Keratinocyte (primary cell): ENCODE measurements at regions not wholly inside any gene's neighbourhood (a gene's known extent, or its start where the extent isn't known, plus 50 kb on each side); places are given as distances from the start of the nearest gene placed in this dataset.

Source experiments
- DNase-seq: peaks from one replicate; pipeline ENCODE4 v3.0.0-alpha.2; 2011; ENCODE audit warnings: low read depth, missing footprints, low spot score
- FAIRE-seq: peaks from 2 replicates; lab custom pipeline; 2011; peaks lifted over from hg19 to GRCh38; lab: Jason Lieb, UNC
- H2AFZ ChIP-seq: 2 replicates; pipeline ENCODE4 v1.6.0; 2012; ENCODE audit warnings: low read length, control low read depth, inconsistent platforms; ENCODE audit not compliant: control insufficient read depth
- H3K27ac ChIP-seq: 2 replicates; pipeline ENCODE4 v1.5.1; 2011; ENCODE audit warnings: low read length; ENCODE audit not compliant: control insufficient read depth, insufficient read depth
- H3K27me3 ChIP-seq: 3 replicates; pipeline ENCODE4 v1.6.0; 2011; ENCODE audit warnings: low read length; ENCODE audit not compliant: control insufficient read depth, insufficient read depth; ENCODE audit errors: extremely low read depth
- H3K36me3 ChIP-seq, 2 experiments: 2 replicates in 1 of 2; 3 replicates in 1 of 2; pipeline ENCODE4 v1.5.1; 2011; ENCODE audit warnings: low read length in 2 of 2, mild to moderate bottlenecking in 1 of 2; ENCODE audit not compliant: control insufficient read depth in 2 of 2, insufficient read depth in 2 of 2; ENCODE audit errors: extremely low read depth in 1 of 2
- H3K4me1 ChIP-seq: 3 replicates; pipeline ENCODE4 v1.5.1; 2011; ENCODE audit warnings: low read length; ENCODE audit not compliant: control insufficient read depth, insufficient read depth; ENCODE audit errors: extremely low read depth
- H3K4me2 ChIP-seq: 3 replicates; pipeline ENCODE4 v1.6.0; 2011; ENCODE audit warnings: low read depth, low read length; ENCODE audit not compliant: control insufficient read depth, insufficient read depth; ENCODE audit errors: extremely low read depth
- H3K4me3 ChIP-seq, 3 experiments: fragments of 200-600 bp in 1 of 3; sonication (generic) in 1 of 3; 2 replicates in 2 of 3; 3 replicates in 1 of 3; pipeline ENCODE4 v1.5.1; 2011 to 2016; ENCODE audit warnings: low read length in 3 of 3, mild to moderate bottlenecking in 3 of 3, control low read depth in 2 of 3, inconsistent platforms in 1 of 3, low read depth in 1 of 3, mixed read lengths in 1 of 3, mixed run types in 1 of 3, moderate library complexity in 1 of 3; ENCODE audit not compliant: control insufficient read depth in 2 of 3, insufficient read depth in 2 of 3; ENCODE audit errors: extremely low read depth in 1 of 3
- H3K79me2 ChIP-seq: 2 replicates; pipeline ENCODE4 v1.6.0; 2012; ENCODE audit warnings: low read length; ENCODE audit not compliant: control insufficient read depth, insufficient read depth
- H3K9ac ChIP-seq: 3 replicates; pipeline ENCODE4 v1.6.0; 2011; ENCODE audit warnings: low read length; ENCODE audit not compliant: control insufficient read depth, insufficient read depth; ENCODE audit errors: extremely low read depth
- H3K9me1 ChIP-seq: 3 replicates; pipeline ENCODE4 v1.6.0; 2011; ENCODE audit warnings: low read length; ENCODE audit not compliant: control insufficient read depth, insufficient read depth; ENCODE audit errors: extremely low read depth
- H3K9me3 ChIP-seq: 2 replicates; pipeline ENCODE4 v1.5.1; 2012; ENCODE audit warnings: low read depth, low read length; ENCODE audit not compliant: control insufficient read depth
- H4K20me1 ChIP-seq: 3 replicates; pipeline ENCODE4 v1.6.0; 2011; ENCODE audit warnings: low read length; ENCODE audit not compliant: control insufficient read depth, insufficient read depth; ENCODE audit errors: extremely low read depth
- EZH2 ChIP-seq: IDR thresholded peaks from one replicate; pipeline ENCODE4 v1.6.1; 2012; ENCODE audit warnings: inconsistent platforms, mild to moderate bottlenecking, low read length, moderate library complexity
- dilution Hi-C: fragments of 300-500 bp; cut with MboI; formaldehyde crosslinking; loops from one replicate; pipeline ENCODE4 v1.7.0; 2020; ENCODE audit warnings: low sequenced_read_pairs; ENCODE audit not compliant: extremely low pct_ligation_motif_present
- TF ChIP-seq, protein P1 (sequence below), 3 experiments: IDR thresholded peaks in 1 of 3; conservative IDR thresholded peaks in 1 of 3; optimal IDR thresholded peaks in 1 of 3; 2 replicates in 2 of 3; 3 replicates in 1 of 3; pipeline versions ENCODE3 to v1.5.1; 2011; ENCODE audit warnings: low read length in 3 of 3, mild to moderate bottlenecking in 3 of 3, moderate library complexity in 2 of 3, control low read depth in 1 of 3, inconsistent platforms in 1 of 3; ENCODE audit not compliant: insufficient read depth in 2 of 3; ENCODE audit errors: extremely low read depth in 1 of 3

DNA sequence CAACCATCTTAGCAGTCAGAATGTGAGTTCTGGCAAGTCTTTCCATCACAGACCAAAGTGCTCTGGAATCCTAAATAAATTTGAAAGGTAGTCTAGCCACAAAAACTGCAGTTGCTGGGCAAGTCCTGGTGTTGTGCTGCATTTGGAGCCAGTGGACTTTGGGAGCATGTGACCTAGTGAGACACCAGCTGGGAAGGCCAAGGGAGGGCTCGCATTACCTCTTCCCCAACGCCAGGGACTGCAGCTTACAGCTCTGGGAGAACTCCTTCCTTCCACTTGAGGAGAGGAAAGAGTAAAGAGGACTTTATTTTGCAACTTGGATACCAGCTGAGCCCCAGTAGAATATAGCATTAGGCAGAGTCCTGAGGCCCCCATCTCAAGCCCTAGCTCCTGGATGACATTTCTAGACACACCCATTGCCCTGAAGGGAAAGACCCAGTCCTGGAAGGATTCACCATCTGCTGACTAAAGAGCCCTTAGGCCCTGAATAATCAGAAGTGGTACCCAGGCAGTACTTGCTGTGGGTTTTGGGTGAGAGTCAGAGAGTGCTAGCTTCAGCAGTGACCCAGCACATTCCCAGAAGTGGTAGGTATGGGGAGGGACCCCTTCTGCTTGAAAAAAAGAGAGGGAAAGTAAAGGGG lies 190.7 kb downstream of the NUF2 start:
- TF ChIP-seq EZH2 = no peak
- TF ChIP-seq, protein P1, sequence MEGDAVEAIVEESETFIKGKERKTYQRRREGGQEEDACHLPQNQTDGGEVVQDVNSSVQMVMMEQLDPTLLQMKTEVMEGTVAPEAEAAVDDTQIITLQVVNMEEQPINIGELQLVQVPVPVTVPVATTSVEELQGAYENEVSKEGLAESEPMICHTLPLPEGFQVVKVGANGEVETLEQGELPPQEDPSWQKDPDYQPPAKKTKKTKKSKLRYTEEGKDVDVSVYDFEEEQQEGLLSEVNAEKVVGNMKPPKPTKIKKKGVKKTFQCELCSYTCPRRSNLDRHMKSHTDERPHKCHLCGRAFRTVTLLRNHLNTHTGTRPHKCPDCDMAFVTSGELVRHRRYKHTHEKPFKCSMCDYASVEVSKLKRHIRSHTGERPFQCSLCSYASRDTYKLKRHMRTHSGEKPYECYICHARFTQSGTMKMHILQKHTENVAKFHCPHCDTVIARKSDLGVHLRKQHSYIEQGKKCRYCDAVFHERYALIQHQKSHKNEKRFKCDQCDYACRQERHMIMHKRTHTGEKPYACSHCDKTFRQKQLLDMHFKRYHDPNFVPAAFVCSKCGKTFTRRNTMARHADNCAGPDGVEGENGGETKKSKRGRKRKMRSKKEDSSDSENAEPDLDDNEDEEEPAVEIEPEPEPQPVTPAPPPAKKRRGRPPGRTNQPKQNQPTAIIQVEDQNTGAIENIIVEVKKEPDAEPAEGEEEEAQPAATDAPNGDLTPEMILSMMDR (optimal IDR thresholded peaks at IDR 0.05 in 1 of 3, IDR thresholded peaks at IDR 0.05 in 1 of 3, conservative IDR thresholded peaks at IDR 0.05 in 1 of 3; ENCODE audit: extremely low read depth in 1 of 3, insufficient read depth in 2 of 3, low read length in 3 of 3) = no peak
- H3K9me3 ChIP-seq = no peaks in the 10 kb centered on the region
- H3K9me1 ChIP-seq = no peaks in the 10 kb centered on the region
- H3K4me1 ChIP-seq = no peaks in the 10 kb centered on the region
- no peaks in the 10 kb centered on the region for H4K20me1 ChIP-seq
- no peak overlapping the region for H3K9ac ChIP-seq
- no peak overlapping the region for H2AFZ ChIP-seq
- FAIRE-seq (no peak), DNase-seq (no peak)
- no peaks in the 10 kb centered on the region for H3K27me3 ChIP-seq
- no peaks in the 10 kb centered on the region for H3K36me3 ChIP-seq
- H3K4me3 ChIP-seq = no peak overlapping the region
- dilution Hi-C loops = no loop called here
- H3K27ac ChIP-seq = no peak overlapping the region
- H3K79me2 ChIP-seq = no peaks in the 10 kb centered on the region
- no peak overlapping the region for H3K4me2 ChIP-seq

DNA sequence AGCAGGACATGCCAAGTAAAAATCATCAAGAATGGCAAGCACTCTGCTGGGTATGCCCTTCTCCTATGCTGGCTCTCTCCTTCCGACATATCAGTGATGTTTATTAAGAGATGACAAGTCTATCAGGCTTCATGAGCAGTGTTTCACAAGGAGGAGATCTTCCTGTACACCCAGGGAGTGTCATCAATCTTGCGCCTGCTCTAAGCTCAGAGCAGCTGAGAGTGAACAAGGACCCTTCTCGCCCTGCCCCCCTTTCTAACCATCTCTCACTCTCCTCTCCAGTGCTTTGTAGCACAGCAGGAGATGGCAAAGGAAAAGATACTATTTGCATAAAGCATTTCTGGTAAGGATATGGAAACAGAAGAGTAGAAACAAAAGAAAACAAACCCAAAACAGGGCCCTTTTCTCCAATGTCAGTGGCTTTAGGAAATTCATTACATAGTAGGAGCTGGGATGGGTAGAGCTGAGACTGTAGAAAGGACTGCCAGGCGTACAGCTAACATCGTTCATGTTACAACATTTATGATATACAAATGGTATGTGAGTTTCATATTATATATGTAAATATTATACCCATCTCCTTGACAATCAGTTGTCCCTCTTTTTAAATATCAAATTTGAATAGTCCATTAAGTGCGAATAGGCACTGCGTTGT lies 201.7 kb downstream of the NUF2 start:
- Histone ChIP-seq H3K9ac (no peak overlapping the region), H3K4me3 (no peak overlapping the region), H3K4me2 (no peak overlapping the region), H4K20me1 (no peaks in the 10 kb centered on the region), H3K4me1 (no peaks in the 10 kb centered on the region), H3K27ac (no peak overlapping the region), H3K36me3 (no peaks in the 10 kb centered on the region), H3K9me3 (no peaks in the 10 kb centered on the region), H2AFZ (no peak overlapping the region), H3K9me1 (no peaks in the 10 kb centered on the region), H3K27me3 (no peaks in the 10 kb centered on the region), H3K79me2 (no peaks in the 10 kb centered on the region)
- FAIRE-seq = no peak
- dilution Hi-C loops = no loop called here
- TF ChIP-seq, protein P1 (optimal IDR thresholded peaks at IDR 0.05 in 1 of 3, IDR thresholded peaks at IDR 0.05 in 1 of 3, conservative IDR thresholded peaks at IDR 0.05 in 1 of 3; ENCODE audit: extremely low read depth in 1 of 3, insufficient read depth in 2 of 3, low read length in 3 of 3) = no peak
- TF ChIP-seq EZH2 = no peak
- no peak for DNase-seq
